Activated naive CD4-positive, alpha-beta T cell treated with Interleukin-2 at 50 U/mL for 16 hours (primary cell): ENCODE measurements at regions not wholly inside any gene's neighbourhood (a gene's known extent, or its start where the extent isn't known, plus 50 kb on each side); places are given as distances from the start of the nearest gene placed in this dataset.

Experiments
- DNase-seq: peaks from one replicate; pipeline ENCODE4 v3.0.0-alpha.2; 2020

DNA sequence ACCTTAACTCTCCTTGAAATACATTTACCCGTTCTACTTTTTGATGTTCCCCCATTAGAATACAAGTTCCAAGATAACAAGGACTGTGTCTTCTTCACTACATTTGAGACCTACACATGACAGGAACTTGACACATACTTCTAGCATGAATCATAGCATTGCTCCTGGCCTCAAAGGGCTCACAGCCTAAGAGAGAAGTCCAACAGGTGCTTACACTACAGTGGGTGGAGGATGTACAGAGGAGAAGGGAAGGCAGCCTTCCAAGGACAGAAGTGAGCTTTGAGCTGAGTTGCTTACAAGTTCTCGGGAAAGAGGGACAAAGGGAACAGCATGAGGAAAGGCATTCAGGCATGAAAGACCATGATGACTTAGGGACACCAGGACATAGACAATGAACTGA, 56.9 kb upstream of the MSX2 start:
- no peak for DNase-seq

DNA sequence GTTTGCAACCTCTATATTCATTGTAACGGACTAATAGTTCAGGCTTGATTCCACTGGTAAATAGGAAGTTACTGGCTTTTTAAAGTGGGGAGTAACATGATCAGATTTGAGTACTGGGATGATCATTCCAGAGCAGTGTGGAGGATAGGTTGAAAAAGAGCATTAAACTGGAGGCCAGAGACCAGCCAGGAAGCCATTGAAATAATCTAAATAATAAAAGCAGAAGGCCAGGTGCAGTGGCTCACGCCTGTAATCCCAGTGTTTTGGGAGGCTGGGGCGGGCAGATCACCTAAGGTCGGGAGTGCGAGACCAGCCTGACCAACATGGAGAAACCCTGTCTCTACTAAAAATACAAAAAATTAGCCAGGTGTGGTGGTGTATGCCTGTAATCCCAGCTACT, 56.0 kb upstream of the MSX2 start:
- no peak for DNase-seq
